ENCODE measurements at regions not wholly inside any gene's neighbourhood (a gene's known extent, or its start where the extent isn't known, plus 50 kb on each side); places are given as distances from the start of the nearest gene placed in this dataset.

- TF ChIP-seq SNAI2 (CRISPR knock-in tag; IDR thresholded peaks at IDR 0.05) = no peak
- no peak for TF ChIP-seq RARB (CRISPR knock-in tag; IDR thresholded peaks at IDR 0.05)
- no peak for TF ChIP-seq TOX (CRISPR knock-in tag; IDR thresholded peaks at IDR 0.05; ENCODE audit: borderline replicate concordance)
- no peak for TF ChIP-seq ZFP30 (CRISPR knock-in tag; IDR thresholded peaks at IDR 0.05)
- no peak for TF ChIP-seq ESRRG (CRISPR knock-in tag; IDR thresholded peaks at IDR 0.05)
- no peak for TF ChIP-seq TSHZ2 (CRISPR knock-in tag; IDR thresholded peaks at IDR 0.05)
- no peak for TF ChIP-seq CSRNP3 (CRISPR knock-in tag; IDR thresholded peaks at IDR 0.05)
- TF ChIP-seq GLIS3 (CRISPR knock-in tag; IDR thresholded peaks at IDR 0.05) = no peak
- no peak for ATAC-seq
Observed at GRCh38 chr7:88589927-88590326, 169.6 kb upstream of the ZNF804B start.

- TF ChIP-seq ZNF565 (CRISPR knock-in tag; conservative IDR thresholded peaks at IDR 0.05; ENCODE audit: low read depth) (no peak), ZFP30 (CRISPR knock-in tag; IDR thresholded peaks at IDR 0.05) (no peak), CREB5 (CRISPR knock-in tag; IDR thresholded peaks at IDR 0.05; ENCODE audit: low read depth) (no peak), CSDC2 (CRISPR knock-in tag; IDR thresholded peaks at IDR 0.05) (no peak), POU6F1 (CRISPR knock-in tag; IDR thresholded peaks at IDR 0.05; ENCODE audit: borderline replicate concordance, low read depth) (no peak), RARB (CRISPR knock-in tag; IDR thresholded peaks at IDR 0.05) (no peak), OSR1 (CRISPR knock-in tag; IDR thresholded peaks at IDR 0.05) (no peak), CSRNP3 (CRISPR knock-in tag; IDR thresholded peaks at IDR 0.05) (no peak), ZC3H10 (CRISPR knock-in tag; IDR thresholded peaks at IDR 0.05) (no peak), ZNF8 (CRISPR knock-in tag; IDR thresholded peaks at IDR 0.05) (no peak)
- no peak for ATAC-seq
Observed at GRCh38 chr7:88586890-88587289, 172.6 kb upstream of the ZNF804B start.

- ATAC-seq = no peak
- TF ChIP-seq CSDC2 (CRISPR knock-in tag; IDR thresholded peaks at IDR 0.05) (no peak), POU6F1 (CRISPR knock-in tag; IDR thresholded peaks at IDR 0.05; ENCODE audit: borderline replicate concordance, low read depth) (no peak), TOX (CRISPR knock-in tag; IDR thresholded peaks at IDR 0.05; ENCODE audit: borderline replicate concordance) (no peak), TSHZ2 (CRISPR knock-in tag; IDR thresholded peaks at IDR 0.05) (no peak), ZFP3 (CRISPR knock-in tag; IDR thresholded peaks at IDR 0.05) (no peak), ZC3H10 (CRISPR knock-in tag; IDR thresholded peaks at IDR 0.05) (no peak), ZNF8 (CRISPR knock-in tag; IDR thresholded peaks at IDR 0.05) (no peak), BACH2 (CRISPR knock-in tag; IDR thresholded peaks at IDR 0.05; ENCODE audit: borderline replicate concordance) (no peak), OSR1 (CRISPR knock-in tag; IDR thresholded peaks at IDR 0.05) (no peak), ISL1 (CRISPR knock-in tag; IDR thresholded peaks at IDR 0.05) (no peak), PATZ1 (CRISPR knock-in tag; IDR thresholded peaks at IDR 0.05; ENCODE audit: borderline replicate concordance) (no peak), ZNF70 (CRISPR knock-in tag; IDR thresholded peaks at IDR 0.05) (no peak), CSRNP3 (CRISPR knock-in tag; IDR thresholded peaks at IDR 0.05) (no peak)
Observed at GRCh38 chr7:88586219-88586618, 173.3 kb upstream of the ZNF804B start.

Measured in SK-N-SH treated with all-trans-retinoic acid at 6 μM for 48 hours (cell line).